ENCODE measurements at regions not wholly inside any gene's neighbourhood (a gene's known extent, or its start where the extent isn't known, plus 50 kb on each side); places are given as distances from the start of the nearest gene placed in this dataset.
"Not testable (repeated sequence)": the region's sequence is repeated elsewhere in the genome, so short reads cannot be mapped to it uniquely, and the experiment has no call there.

DNA sequence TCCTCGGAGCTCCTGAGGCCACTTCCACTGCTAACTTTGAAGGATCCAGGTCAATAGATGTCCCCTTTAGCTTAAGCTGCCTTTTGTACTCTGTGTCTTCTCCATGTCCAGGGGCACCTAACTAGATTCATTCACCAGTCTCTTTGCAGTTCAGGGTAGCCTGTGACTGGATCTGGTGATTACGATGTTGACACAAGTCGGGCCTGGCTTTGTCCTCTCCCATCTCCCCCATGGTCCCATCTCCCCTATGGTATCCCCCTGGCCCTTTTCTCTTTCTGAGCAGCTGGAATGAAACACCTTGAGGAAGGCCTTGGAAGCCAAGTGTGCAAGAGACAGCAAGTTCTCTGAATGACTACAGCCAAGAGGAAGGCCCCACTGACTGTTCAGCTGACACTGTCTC, 417.9 kb upstream of the SMIM21 start:
- TF ChIP-seq, protein P1, sequence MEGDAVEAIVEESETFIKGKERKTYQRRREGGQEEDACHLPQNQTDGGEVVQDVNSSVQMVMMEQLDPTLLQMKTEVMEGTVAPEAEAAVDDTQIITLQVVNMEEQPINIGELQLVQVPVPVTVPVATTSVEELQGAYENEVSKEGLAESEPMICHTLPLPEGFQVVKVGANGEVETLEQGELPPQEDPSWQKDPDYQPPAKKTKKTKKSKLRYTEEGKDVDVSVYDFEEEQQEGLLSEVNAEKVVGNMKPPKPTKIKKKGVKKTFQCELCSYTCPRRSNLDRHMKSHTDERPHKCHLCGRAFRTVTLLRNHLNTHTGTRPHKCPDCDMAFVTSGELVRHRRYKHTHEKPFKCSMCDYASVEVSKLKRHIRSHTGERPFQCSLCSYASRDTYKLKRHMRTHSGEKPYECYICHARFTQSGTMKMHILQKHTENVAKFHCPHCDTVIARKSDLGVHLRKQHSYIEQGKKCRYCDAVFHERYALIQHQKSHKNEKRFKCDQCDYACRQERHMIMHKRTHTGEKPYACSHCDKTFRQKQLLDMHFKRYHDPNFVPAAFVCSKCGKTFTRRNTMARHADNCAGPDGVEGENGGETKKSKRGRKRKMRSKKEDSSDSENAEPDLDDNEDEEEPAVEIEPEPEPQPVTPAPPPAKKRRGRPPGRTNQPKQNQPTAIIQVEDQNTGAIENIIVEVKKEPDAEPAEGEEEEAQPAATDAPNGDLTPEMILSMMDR (IDR thresholded peaks at IDR 0.05; ENCODE audit: low read depth, low read length), result no peak
- no peaks in the 10 kb centered on the region for H3K27me3 ChIP-seq
- H3K4me3 ChIP-seq (ENCODE audit: low read depth, low read length), result no peak overlapping the region
- no peaks in the 10 kb centered on the region for H3K9me3 ChIP-seq
- no peaks in the 10 kb centered on the region for H3K4me1 ChIP-seq
- no peaks in the 10 kb centered on the region for H3K36me3 ChIP-seq
- no peak for DNase-seq

DNA sequence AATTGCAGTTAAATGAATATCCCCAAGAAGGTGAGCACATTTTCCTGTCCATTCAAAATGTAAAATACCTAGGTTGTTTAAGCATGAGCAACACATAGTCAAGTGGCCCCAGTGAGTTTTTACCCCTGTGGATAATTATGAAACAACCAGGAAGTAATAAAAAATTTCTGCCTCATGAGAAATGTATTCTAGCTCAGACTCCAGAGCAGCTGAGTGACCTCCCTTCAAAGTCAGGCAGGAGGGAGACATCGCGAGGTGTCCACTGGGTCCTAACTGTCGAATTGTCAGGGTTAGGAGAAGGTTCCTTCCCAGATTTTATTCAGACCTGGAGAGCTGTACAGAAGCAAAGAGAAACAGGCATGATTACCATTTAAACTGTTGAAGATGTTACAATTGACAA, 416.6 kb upstream of the SMIM21 start:
- no peaks in the 10 kb centered on the region for H3K9me3 ChIP-seq
- TF ChIP-seq, protein P1 (IDR thresholded peaks at IDR 0.05; ENCODE audit: low read depth, low read length), result no peak
- H3K36me3 ChIP-seq, result no peaks in the 10 kb centered on the region
- no peak for DNase-seq
- no peak overlapping the region for H3K4me3 ChIP-seq (ENCODE audit: low read depth, low read length)
- H3K4me1 ChIP-seq, result no peaks in the 10 kb centered on the region
- no peaks in the 10 kb centered on the region for H3K27me3 ChIP-seq

DNA sequence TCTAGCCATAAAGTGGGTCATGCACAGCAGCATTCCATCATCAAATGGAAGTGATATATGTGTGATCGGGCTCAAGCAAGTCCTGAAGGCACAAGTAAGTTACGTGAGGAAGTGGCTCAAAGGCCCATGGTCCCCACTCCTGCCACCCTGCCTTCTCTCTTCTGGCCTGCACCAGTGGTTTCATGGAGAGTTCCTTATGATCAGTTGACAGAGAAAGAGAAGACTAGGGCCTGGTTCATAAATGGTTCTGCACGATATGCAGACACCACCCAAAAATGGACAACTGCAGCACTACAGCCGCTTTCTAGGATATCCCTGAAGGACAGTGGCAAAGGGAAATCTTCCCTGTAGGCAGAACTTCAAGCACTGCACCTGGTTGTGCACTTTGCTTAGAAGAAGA, 412.6 kb upstream of the SMIM21 start:
- Histone ChIP-seq H3K36me3 (no peaks in the 10 kb centered on the region), H3K9me3 (no peaks in the 10 kb centered on the region), H3K4me1 (no peaks in the 10 kb centered on the region), H3K27me3 (no peaks in the 10 kb centered on the region), H3K4me3 (ENCODE audit: low read depth, low read length) (no peak overlapping the region)
- DNase-seq, result no peak
- TF ChIP-seq, protein P1 (IDR thresholded peaks at IDR 0.05; ENCODE audit: low read depth, low read length), result no peak

DNA sequence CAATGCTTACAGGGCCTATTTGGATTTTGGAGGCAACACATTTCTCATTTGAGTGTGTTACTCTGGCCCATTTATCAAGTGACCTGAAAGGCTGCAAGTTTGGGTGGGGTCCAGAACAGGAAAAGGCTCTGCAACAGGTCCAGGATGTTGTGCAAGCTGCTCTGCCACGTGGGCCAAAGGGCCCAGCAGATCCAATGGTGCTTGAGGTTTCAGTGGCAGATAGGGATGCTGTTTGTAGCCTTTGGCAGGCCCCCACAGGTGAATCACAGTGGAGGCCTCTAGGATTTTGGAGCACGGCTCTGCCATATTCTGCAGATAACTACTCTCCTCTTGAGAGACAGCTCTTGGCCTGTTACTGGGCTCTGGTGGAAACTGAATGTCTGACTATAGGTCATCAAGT, 412.2 kb upstream of the SMIM21 start:
- H3K36me3 ChIP-seq; H3K4me1 ChIP-seq; H3K9me3 ChIP-seq; DNase-seq; H3K27me3 ChIP-seq; H3K4me3 ChIP-seq (ENCODE audit: low read depth, low read length): not testable (repeated sequence)

DNA sequence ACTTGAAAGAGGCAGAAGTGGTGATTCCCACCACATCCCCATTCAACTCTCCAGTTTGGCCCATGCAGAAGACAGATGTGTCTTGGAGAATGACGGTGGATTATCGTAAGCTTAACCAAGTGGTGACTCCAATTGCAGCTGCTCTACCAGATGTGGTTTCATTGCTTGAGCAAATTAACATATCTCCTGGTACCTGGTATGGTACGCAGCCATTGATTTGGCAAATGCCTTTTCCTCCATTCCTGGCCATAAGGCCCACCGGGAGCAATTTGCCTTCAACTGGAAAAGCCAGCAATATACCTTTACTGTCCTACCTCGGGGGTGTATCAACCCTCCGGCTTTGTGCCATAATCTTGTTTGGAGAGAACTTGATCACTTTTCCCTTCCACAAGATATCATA, 411.5 kb upstream of the SMIM21 start:
- TF ChIP-seq, protein P1 (IDR thresholded peaks at IDR 0.05; ENCODE audit: low read depth, low read length), result no peak
- Histone ChIP-seq H3K27me3 (no peaks in the 10 kb centered on the region), H3K36me3 (no peaks in the 10 kb centered on the region), H3K4me1 (no peaks in the 10 kb centered on the region), H3K9me3 (no peaks in the 10 kb centered on the region), H3K4me3 (ENCODE audit: low read depth, low read length) (no peak overlapping the region)
- DNase-seq, result no peak

DNA sequence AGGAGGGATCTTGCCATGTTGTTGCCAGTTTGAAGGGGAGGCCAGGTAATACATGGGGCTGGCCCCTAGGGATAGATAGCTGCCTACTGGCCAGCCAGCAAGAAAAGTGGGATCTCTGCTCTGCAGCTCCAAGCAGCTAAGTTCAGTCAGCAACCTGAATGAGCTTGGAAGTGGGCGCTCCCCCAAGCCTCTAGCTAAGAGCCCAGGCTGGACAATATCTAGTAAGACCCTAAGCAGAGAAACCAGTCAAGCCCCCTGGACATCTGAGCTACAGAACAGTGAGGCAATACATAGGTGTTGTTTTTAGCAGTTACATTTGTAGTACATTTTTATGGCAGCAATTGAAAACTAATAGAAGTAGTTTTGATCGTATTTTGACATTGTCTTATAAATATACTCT, 409.8 kb upstream of the SMIM21 start:
- TF ChIP-seq, protein P1 (IDR thresholded peaks at IDR 0.05; ENCODE audit: low read depth, low read length), result no peak
- H3K36me3 ChIP-seq, result no peaks in the 10 kb centered on the region
- DNase-seq, result no peak
- no peaks in the 10 kb centered on the region for H3K9me3 ChIP-seq
- H3K4me3 ChIP-seq (ENCODE audit: low read depth, low read length), result no peak overlapping the region
- no peaks in the 10 kb centered on the region for H3K4me1 ChIP-seq
- no peaks in the 10 kb centered on the region for H3K27me3 ChIP-seq

DNA sequence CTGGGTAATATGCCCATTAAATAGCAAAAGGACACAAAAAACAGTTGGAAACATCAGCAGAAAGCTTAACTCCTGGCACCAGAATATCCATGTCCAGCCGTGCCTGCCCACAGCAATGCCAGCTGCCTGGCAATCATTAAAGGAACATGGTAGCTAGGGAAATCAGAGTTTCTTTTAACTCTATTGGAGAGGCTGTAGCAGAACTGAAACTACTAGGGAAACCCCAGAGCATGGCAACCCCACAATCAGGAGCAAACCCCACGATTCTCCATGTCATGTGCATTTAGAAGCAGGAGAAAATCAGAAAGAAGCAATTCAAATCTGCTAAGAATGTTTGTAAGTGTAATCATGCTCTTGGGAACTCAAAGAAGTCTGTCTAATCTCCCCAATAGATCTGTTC, 409.0 kb upstream of the SMIM21 start:
- no peaks in the 10 kb centered on the region for H3K27me3 ChIP-seq
- no peaks in the 10 kb centered on the region for H3K4me1 ChIP-seq
- H3K4me3 ChIP-seq (ENCODE audit: low read depth, low read length), result no peak overlapping the region
- TF ChIP-seq, protein P1 (IDR thresholded peaks at IDR 0.05; ENCODE audit: low read depth, low read length), result no peak
- no peak for DNase-seq
- H3K36me3 ChIP-seq, result no peaks in the 10 kb centered on the region
- H3K9me3 ChIP-seq, result no peaks in the 10 kb centered on the region

All from BE2C (cell line).